ENCODE measurements at regions not wholly inside any gene's neighbourhood (a gene's known extent, or its start where the extent isn't known, plus 50 kb on each side); places are given as distances from the start of the nearest gene placed in this dataset.

- CTCF ChIA-PET = interaction anchor here (0.7 to 4.1 kb wide), 14 partner anchors 9 to 1912 kb away, joined by 3 to 61 read pairs (median 4); no protein-coding TSS in a partner anchor
- peak; percentile 80 for DNase-seq (ENCODE audit: low read depth, low spot score)
- dilution Hi-C loops (cut with MboI; ENCODE audit: extremely low pct_ligation_motif_present, low sequenced_read_pairs) = no loop called here
- peak; percentile 62 for FAIRE-seq
- Histone ChIP-seq H3K9me3 (replicated peaks; ENCODE audit: control insufficient read depth, insufficient read depth, low read length) (no peaks in the 10 kb centered on the region), H3K9ac (replicated peaks; ENCODE audit: extremely low read depth, insufficient read depth, low read length) (no peak overlapping the region), H3K4me1 (ENCODE audit: control insufficient read depth, extremely low read depth, insufficient read depth, low read length) (peaks cover 5% of the 10 kb centered on the region), H3K9me1 (replicated peaks; ENCODE audit: control insufficient read depth, extremely low read depth, insufficient read depth, low read length) (no peaks in the 10 kb centered on the region), H3K79me2 (ENCODE audit: control insufficient read depth, insufficient read depth, low read length) (no peaks in the 10 kb centered on the region), H3K4me2 (ENCODE audit: insufficient read depth, low read length) (peak overlapping the region; percentile 72), H3K27ac (ENCODE audit: insufficient read depth, low read depth, low read length) (no peak overlapping the region), H3K27me3 (ENCODE audit: control insufficient read depth in 2 of 2, insufficient read depth in 2 of 2, low read length in 2 of 2) (no peaks in the 10 kb centered on the region), H2AFZ (ENCODE audit: low read depth, low read length) (peak overlapping the region; percentile 66), H3K36me3 (ENCODE audit: control insufficient read depth in 2 of 2, extremely low read depth in 1 of 2, insufficient read depth in 2 of 2, low read length in 2 of 2) (no peaks in the 10 kb centered on the region), H3K4me3 (replicated peaks in 1 of 3; ENCODE audit: insufficient read depth in 1 of 3, low read depth in 1 of 3, low read length in 3 of 3) (peak overlapping the region in 2 of 3 experiments; percentile 15 to 30), H4K20me1 (replicated peaks; ENCODE audit: control insufficient read depth, extremely low read depth, insufficient read depth, low read length) (no peaks in the 10 kb centered on the region)
- intact Hi-C loops (cut with micrococcal nuclease) = loop anchor here (1.0 to 5.0 kb wide), 6 partner anchors 413 to 1914 kb away; no protein-coding TSS in a partner anchor
- TF ChIP-seq, protein P1, sequence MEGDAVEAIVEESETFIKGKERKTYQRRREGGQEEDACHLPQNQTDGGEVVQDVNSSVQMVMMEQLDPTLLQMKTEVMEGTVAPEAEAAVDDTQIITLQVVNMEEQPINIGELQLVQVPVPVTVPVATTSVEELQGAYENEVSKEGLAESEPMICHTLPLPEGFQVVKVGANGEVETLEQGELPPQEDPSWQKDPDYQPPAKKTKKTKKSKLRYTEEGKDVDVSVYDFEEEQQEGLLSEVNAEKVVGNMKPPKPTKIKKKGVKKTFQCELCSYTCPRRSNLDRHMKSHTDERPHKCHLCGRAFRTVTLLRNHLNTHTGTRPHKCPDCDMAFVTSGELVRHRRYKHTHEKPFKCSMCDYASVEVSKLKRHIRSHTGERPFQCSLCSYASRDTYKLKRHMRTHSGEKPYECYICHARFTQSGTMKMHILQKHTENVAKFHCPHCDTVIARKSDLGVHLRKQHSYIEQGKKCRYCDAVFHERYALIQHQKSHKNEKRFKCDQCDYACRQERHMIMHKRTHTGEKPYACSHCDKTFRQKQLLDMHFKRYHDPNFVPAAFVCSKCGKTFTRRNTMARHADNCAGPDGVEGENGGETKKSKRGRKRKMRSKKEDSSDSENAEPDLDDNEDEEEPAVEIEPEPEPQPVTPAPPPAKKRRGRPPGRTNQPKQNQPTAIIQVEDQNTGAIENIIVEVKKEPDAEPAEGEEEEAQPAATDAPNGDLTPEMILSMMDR (IDR thresholded peaks at IDR 0.05; ENCODE audit: extremely low read depth in 1 of 2, insufficient read depth in 1 of 2, low read depth in 1 of 2, low read length in 2 of 2) = peak; percentile 88 to 96
- no peak for TF ChIP-seq POLR2A (IDR thresholded peaks at IDR 0.05; ENCODE audit: low read depth, low read length)
- POLR2A ChIA-PET = no interaction called here
- no TSS peak for BruUV-seq (replicated peaks)
These were observed 187.1 kb upstream of the BRINP1 start for GRCh38 chr9:119556129-119556875.

DNA sequence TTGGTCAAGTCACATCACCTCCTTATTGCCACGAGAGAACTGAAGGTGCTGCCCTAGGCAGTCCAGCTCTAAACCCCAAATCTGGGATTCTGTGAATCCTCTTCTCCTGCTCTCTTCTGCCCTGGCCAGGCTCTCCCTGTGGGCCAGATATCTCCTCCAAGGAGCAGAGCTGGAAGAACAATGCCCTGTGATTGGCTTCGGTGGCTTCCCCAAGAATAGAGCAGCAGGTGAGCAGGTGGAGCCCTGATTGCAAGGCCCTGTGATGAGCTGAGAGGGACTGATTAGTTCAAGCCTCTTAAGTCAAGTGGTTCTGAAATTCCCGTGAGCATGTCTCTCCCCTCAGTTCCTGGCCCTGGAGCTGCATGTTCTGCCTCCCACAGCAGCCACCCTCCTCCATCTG, 175.3 kb upstream of the BRINP1 start:
- BruUV-seq (replicated peaks) = no TSS peak
- CTCF ChIA-PET = no interaction called here

More for the DNA sequence above, 175.3 kb upstream of the BRINP1 start:
- no peaks in the 10 kb centered on the region for H3K79me2 ChIP-seq (ENCODE audit: control insufficient read depth, insufficient read depth, low read length)
- no peaks in the 10 kb centered on the region for H4K20me1 ChIP-seq (replicated peaks; ENCODE audit: control insufficient read depth, extremely low read depth, insufficient read depth, low read length)
- no peak overlapping the region for H3K4me3 ChIP-seq (replicated peaks in 1 of 3; ENCODE audit: insufficient read depth in 1 of 3, low read depth in 1 of 3, low read length in 3 of 3)
- H3K9me3 ChIP-seq (replicated peaks; ENCODE audit: control insufficient read depth, insufficient read depth, low read length) = peaks cover 2% of the 10 kb centered on the region
- no peak overlapping the region for H2AFZ ChIP-seq (ENCODE audit: low read depth, low read length)
- no peak for TF ChIP-seq EZH2 (IDR thresholded peaks at IDR 0.05; ENCODE audit: borderline replicate concordance, low read depth, low read length, severe bottlenecking)
- TF ChIP-seq POLR2A (IDR thresholded peaks at IDR 0.05; ENCODE audit: low read depth, low read length) = no peak
- TF ChIP-seq GATA2 (IDR thresholded peaks at IDR 0.05; ENCODE audit: insufficient read depth, insufficient read length, low read depth, low read length) = no peak
- TF ChIP-seq MYC (IDR thresholded peaks at IDR 0.05; ENCODE audit: low read depth, low read length) = no peak
- no peak for TF ChIP-seq POLR2AphosphoS5 (IDR thresholded peaks at IDR 0.05; ENCODE audit: insufficient read depth, low read depth, low read length)
- no peaks in the 10 kb centered on the region for H3K9me1 ChIP-seq (replicated peaks; ENCODE audit: control insufficient read depth, extremely low read depth, insufficient read depth, low read length)
- no peaks in the 10 kb centered on the region for H3K4me1 ChIP-seq (ENCODE audit: control insufficient read depth, extremely low read depth, insufficient read depth, low read length)
- POLR2A ChIA-PET = no interaction called here
- intact Hi-C loops (cut with micrococcal nuclease) (no loop called here), dilution Hi-C loops (cut with MboI; ENCODE audit: extremely low pct_ligation_motif_present, low sequenced_read_pairs) (no loop called here)
- H3K36me3 ChIP-seq (ENCODE audit: control insufficient read depth in 2 of 2, extremely low read depth in 1 of 2, insufficient read depth in 2 of 2, low read length in 2 of 2) = no peaks in the 10 kb centered on the region
- H3K4me2 ChIP-seq (ENCODE audit: insufficient read depth, low read length) = no peak overlapping the region
- no peaks in the 10 kb centered on the region for H3K27me3 ChIP-seq (ENCODE audit: control insufficient read depth in 2 of 2, insufficient read depth in 2 of 2, low read length in 2 of 2)
- FAIRE-seq (no peak), DNase-seq (ENCODE audit: low read depth, low spot score) (no peak)
- H3K27ac ChIP-seq (ENCODE audit: insufficient read depth, low read depth, low read length) = no peak overlapping the region
- no peak overlapping the region for H3K9ac ChIP-seq (replicated peaks; ENCODE audit: extremely low read depth, insufficient read depth, low read length)

All from endothelial cell of umbilical vein (primary cell).